Naive B cell (primary cell): ENCODE measurements at regions not wholly inside any gene's neighbourhood (a gene's known extent, or its start where the extent isn't known, plus 50 kb on each side); places are given as distances from the start of the nearest gene placed in this dataset.
A peak's percentile ranks its signal among the peaks of the same experiment; 100 is the strongest.

Experiments used
- ATAC-seq, 2 donors: fragments of 150-1000 bp; cut with Tn5 transposase; 2 replicates each; pipeline ENCODE4 v1.10.0; 2021; ENCODE audit warnings: low read depth in 2 of 2, mild to moderate bottlenecking in 2 of 2, moderate library complexity in 2 of 2
- DNase-seq: peaks from one replicate; pipeline ENCODE4 v3.0.0; 2022
- H3K27ac Mint-ChIP-seq, 6 donors: one replicate each; pipeline ENCODE4 v1.8.0; 2020 to 2022; ENCODE audit warnings: mild to moderate bottlenecking in 6 of 6, mixed read lengths in 6 of 6, moderate library complexity in 5 of 6, inconsistent platforms in 2 of 6
- H3K27me3 Mint-ChIP-seq, 3 donors: one replicate each; pipeline ENCODE4 v1.8.0; 2021 to 2022; ENCODE audit warnings: mixed read lengths in 3 of 3, mild to moderate bottlenecking in 1 of 3
- H3K36me3 Mint-ChIP-seq, 2 donors: one replicate each; pipeline ENCODE4 v1.8.0; 2020 to 2022; ENCODE audit warnings: mixed read lengths in 2 of 2, inconsistent platforms in 1 of 2, mild to moderate bottlenecking in 1 of 2
- H3K4me1 Mint-ChIP-seq, 3 donors: one replicate each; pipeline ENCODE4 v1.8.0; 2020 to 2022; ENCODE audit warnings: mixed read lengths in 3 of 3, inconsistent platforms in 1 of 3, mild to moderate bottlenecking in 1 of 3, moderate library complexity in 1 of 3
- H3K4me3 Mint-ChIP-seq, 8 donors: one replicate each; pipeline ENCODE4 v1.8.0; 2020 to 2022; ENCODE audit warnings: mild to moderate bottlenecking in 8 of 8, mixed read lengths in 8 of 8, moderate library complexity in 8 of 8, inconsistent platforms in 2 of 8
- H3K9me3 Mint-ChIP-seq, 7 donors: one replicate each; pipeline ENCODE4 v1.8.0; 2020 to 2022; ENCODE audit warnings: mixed read lengths in 7 of 7, mild to moderate bottlenecking in 5 of 7, inconsistent platforms in 2 of 7, moderate library complexity in 1 of 7

- Mint-ChIP-seq H3K9me3 (peaks cover 5 to 13% (median 9%) of the 10 kb centered on the region in 7 donors), H3K27me3 (no peaks in the 10 kb centered on the region), H3K4me3 (no peak overlapping the region), H3K4me1 (no peaks in the 10 kb centered on the region), H3K27ac (no peak overlapping the region), H3K36me3 (no peaks in the 10 kb centered on the region)
- ATAC-seq (no peak), DNase-seq (no peak)
These were observed 1045.7 kb upstream of the CDH9 start for GRCh38 chr5:28084069-28084468.

GRCh38 chr5:28082610-28083009, 1044.2 kb upstream of the CDH9 start:
- no peaks in the 10 kb centered on the region for H3K27me3 Mint-ChIP-seq
- peak overlapping the region in 1 of 8 donors; percentile 35 for H3K4me3 Mint-ChIP-seq
- no peak for DNase-seq
- no peak for ATAC-seq
- no peaks in the 10 kb centered on the region for H3K36me3 Mint-ChIP-seq
- H3K9me3 Mint-ChIP-seq, result peaks cover 4 to 14% (median 11%) of the 10 kb centered on the region in 7 donors
- H3K4me1 Mint-ChIP-seq, result no peaks in the 10 kb centered on the region
- H3K27ac Mint-ChIP-seq, result no peak overlapping the region

- Mint-ChIP-seq H3K4me3 (no peak overlapping the region), H3K4me1 (no peaks in the 10 kb centered on the region), H3K9me3 (peaks cover 0 to 24% (median 7%) of the 10 kb centered on the region in 7 donors), H3K36me3 (no peaks in the 10 kb centered on the region), H3K27me3 (no peaks in the 10 kb centered on the region), H3K27ac (no peak overlapping the region)
- DNase-seq, result no peak
- no peak for ATAC-seq
These were observed 1039.2 kb upstream of the CDH9 start for GRCh38 chr5:28077291-28078240.

GRCh38 chr5:28066856-28067255, 1028.5 kb upstream of the CDH9 start:
- Mint-ChIP-seq H3K9me3 (peaks cover 2 to 7% (median 4%) of the 10 kb centered on the region in 7 donors), H3K36me3 (no peaks in the 10 kb centered on the region), H3K4me1 (no peaks in the 10 kb centered on the region), H3K27me3 (no peaks in the 10 kb centered on the region), H3K4me3 (peak overlapping the region in 1 of 8 donors; percentile 66), H3K27ac (peak overlapping the region in 1 of 6 donors; percentile 12)
- no peak for DNase-seq
- ATAC-seq, result no peak

GRCh38 chr5:28065656-28066055, 1027.3 kb upstream of the CDH9 start:
- H3K27ac Mint-ChIP-seq, result no peak overlapping the region
- H3K4me3 Mint-ChIP-seq, result no peak overlapping the region
- DNase-seq, result no peak

GRCh38 chr5:28046596-28046995, 1008.2 kb upstream of the CDH9 start:
- Mint-ChIP-seq H3K9me3 (peaks cover 0 to 12% (median 7%) of the 10 kb centered on the region in 7 donors), H3K4me1 (no peaks in the 10 kb centered on the region), H3K36me3 (no peaks in the 10 kb centered on the region), H3K4me3 (no peak overlapping the region), H3K27ac (no peak overlapping the region), H3K27me3 (no peaks in the 10 kb centered on the region)
- no peak for ATAC-seq
- DNase-seq, result no peak

More at GRCh38 chr5:28065656-28066055, 1027.3 kb upstream of the CDH9 start:
- Mint-ChIP-seq H3K4me1 (no peaks in the 10 kb centered on the region), H3K27me3 (no peaks in the 10 kb centered on the region), H3K36me3 (no peaks in the 10 kb centered on the region), H3K9me3 (peaks cover 2 to 7% (median 4%) of the 10 kb centered on the region in 7 donors)
- no peak for ATAC-seq

- no peak overlapping the region for H3K27ac Mint-ChIP-seq
- H3K9me3 Mint-ChIP-seq, result peaks cover 8 to 40% (median 14%) of the 10 kb centered on the region in 7 donors
- no peak for DNase-seq
- no peak overlapping the region for H3K4me3 Mint-ChIP-seq
- no peaks in the 10 kb centered on the region for H3K4me1 Mint-ChIP-seq
- no peaks in the 10 kb centered on the region for H3K27me3 Mint-ChIP-seq
- no peaks in the 10 kb centered on the region for H3K36me3 Mint-ChIP-seq
- ATAC-seq, result no peak
These were observed 989.5 kb upstream of the CDH9 start for GRCh38 chr5:28027851-28028250.

- Mint-ChIP-seq H3K4me1 (no peaks in the 10 kb centered on the region), H3K9me3 (peaks cover 16 to 41% (median 23%) of the 10 kb centered on the region in 7 donors), H3K27me3 (no peaks in the 10 kb centered on the region), H3K27ac (no peak overlapping the region), H3K4me3 (no peak overlapping the region), H3K36me3 (no peaks in the 10 kb centered on the region)
- ATAC-seq (no peak), DNase-seq (no peak)
These were observed 978.8 kb upstream of the CDH9 start for GRCh38 chr5:28017178-28017577.

- no peak overlapping the region for H3K27ac Mint-ChIP-seq
- no peak overlapping the region for H3K4me3 Mint-ChIP-seq
- H3K4me1 Mint-ChIP-seq, result no peaks in the 10 kb centered on the region
- ATAC-seq, result no peak
- no peak for DNase-seq
- H3K36me3 Mint-ChIP-seq, result no peaks in the 10 kb centered on the region
- peaks cover 22 to 60% (median 35%) of the 10 kb centered on the region in 7 donors for H3K9me3 Mint-ChIP-seq
- no peaks in the 10 kb centered on the region for H3K27me3 Mint-ChIP-seq
These were observed 976.4 kb upstream of the CDH9 start for GRCh38 chr5:28014779-28015178.

GRCh38 chr5:28012538-28012937, 974.2 kb upstream of the CDH9 start:
- H3K27ac Mint-ChIP-seq, result no peak overlapping the region
- no peak for DNase-seq
- no peaks in the 10 kb centered on the region for H3K36me3 Mint-ChIP-seq
- no peak overlapping the region for H3K4me3 Mint-ChIP-seq
- no peaks in the 10 kb centered on the region for H3K27me3 Mint-ChIP-seq
- no peak for ATAC-seq
- peaks cover 22 to 60% (median 38%) of the 10 kb centered on the region in 7 donors for H3K9me3 Mint-ChIP-seq
- no peaks in the 10 kb centered on the region for H3K4me1 Mint-ChIP-seq

GRCh38 chr5:28009576-28009975, 971.2 kb upstream of the CDH9 start:
- DNase-seq (no peak), ATAC-seq (no peak)
- Mint-ChIP-seq H3K27ac (no peak overlapping the region), H3K9me3 (peaks cover 18 to 46% (median 35%) of the 10 kb centered on the region in 7 donors), H3K4me3 (no peak overlapping the region), H3K36me3 (no peaks in the 10 kb centered on the region), H3K27me3 (no peaks in the 10 kb centered on the region), H3K4me1 (no peaks in the 10 kb centered on the region)

- H3K9me3 Mint-ChIP-seq, result peaks cover 0 to 43% (median 8%) of the 10 kb centered on the region in 7 donors
- ATAC-seq (no peak), DNase-seq (no peak)
- H3K4me1 Mint-ChIP-seq, result no peaks in the 10 kb centered on the region
- no peaks in the 10 kb centered on the region for H3K36me3 Mint-ChIP-seq
- H3K27ac Mint-ChIP-seq, result no peak overlapping the region
- H3K27me3 Mint-ChIP-seq, result no peaks in the 10 kb centered on the region
- no peak overlapping the region for H3K4me3 Mint-ChIP-seq
These were observed 958.3 kb upstream of the CDH9 start for GRCh38 chr5:27996665-27997064.

- Mint-ChIP-seq H3K27ac (no peak overlapping the region), H3K9me3 (peaks cover 0 to 43% (median 8%) of the 10 kb centered on the region in 7 donors), H3K4me3 (no peak overlapping the region), H3K27me3 (no peaks in the 10 kb centered on the region), H3K36me3 (no peaks in the 10 kb centered on the region), H3K4me1 (no peaks in the 10 kb centered on the region)
- DNase-seq (no peak), ATAC-seq (no peak)
These were observed 957.5 kb upstream of the CDH9 start for GRCh38 chr5:27995867-27996266.

GRCh38 chr5:27978322-27978721, 939.9 kb upstream of the CDH9 start:
- no peaks in the 10 kb centered on the region for H3K36me3 Mint-ChIP-seq
- H3K27me3 Mint-ChIP-seq, result no peaks in the 10 kb centered on the region
- H3K4me3 Mint-ChIP-seq, result no peak overlapping the region
- ATAC-seq (no peak), DNase-seq (no peak)
- H3K4me1 Mint-ChIP-seq, result no peaks in the 10 kb centered on the region
- H3K9me3 Mint-ChIP-seq, result peaks cover 2 to 20% (median 7%) of the 10 kb centered on the region in 7 donors
- H3K27ac Mint-ChIP-seq, result no peak overlapping the region
